ENCODE measurements at regions not wholly inside any gene's neighbourhood (a gene's known extent, or its start where the extent isn't known, plus 50 kb on each side); places are given as distances from the start of the nearest gene placed in this dataset.
"Not testable (repeated sequence)": the region's sequence is repeated elsewhere in the genome, so short reads cannot be mapped to it uniquely, and the experiment has no call there.

- no peaks in the 10 kb centered on the region for H3K36me3 Mint-ChIP-seq (ENCODE audit: unreplicated experiment)
- no peak for TF ChIP-seq CTCF (IDR thresholded peaks at IDR 0.05)
- H3K4me1 Mint-ChIP-seq (ENCODE audit: unreplicated experiment), result no peaks in the 10 kb centered on the region
- DNase-seq (ENCODE audit: extremely low spot score, unreplicated experiment), result no peak
- H3K9me3 Mint-ChIP-seq (ENCODE audit: unreplicated experiment), result peaks cover 4% of the 10 kb centered on the region
- no peak overlapping the region for H3K4me3 Mint-ChIP-seq (ENCODE audit: unreplicated experiment)
- no peak overlapping the region for H3K27ac Mint-ChIP-seq (ENCODE audit: unreplicated experiment)
- no peaks in the 10 kb centered on the region for H3K27me3 Mint-ChIP-seq (ENCODE audit: unreplicated experiment)
Observed at GRCh38 chr14:27613102-27613501, 1015.3 kb upstream of the NOVA1 start.

GRCh38 chr14:27623782-27624181, 1025.9 kb upstream of the NOVA1 start:
- TF ChIP-seq CTCF (IDR thresholded peaks at IDR 0.05), result no peak
- Mint-ChIP-seq H3K4me1 (ENCODE audit: unreplicated experiment) (no peaks in the 10 kb centered on the region), H3K27ac (ENCODE audit: unreplicated experiment) (no peak overlapping the region), H3K9me3 (ENCODE audit: unreplicated experiment) (peaks cover 20% of the 10 kb centered on the region), H3K4me3 (ENCODE audit: unreplicated experiment) (no peak overlapping the region), H3K27me3 (ENCODE audit: unreplicated experiment) (no peaks in the 10 kb centered on the region), H3K36me3 (ENCODE audit: unreplicated experiment) (no peaks in the 10 kb centered on the region)
- DNase-seq (ENCODE audit: extremely low spot score, unreplicated experiment), result no peak

DNA sequence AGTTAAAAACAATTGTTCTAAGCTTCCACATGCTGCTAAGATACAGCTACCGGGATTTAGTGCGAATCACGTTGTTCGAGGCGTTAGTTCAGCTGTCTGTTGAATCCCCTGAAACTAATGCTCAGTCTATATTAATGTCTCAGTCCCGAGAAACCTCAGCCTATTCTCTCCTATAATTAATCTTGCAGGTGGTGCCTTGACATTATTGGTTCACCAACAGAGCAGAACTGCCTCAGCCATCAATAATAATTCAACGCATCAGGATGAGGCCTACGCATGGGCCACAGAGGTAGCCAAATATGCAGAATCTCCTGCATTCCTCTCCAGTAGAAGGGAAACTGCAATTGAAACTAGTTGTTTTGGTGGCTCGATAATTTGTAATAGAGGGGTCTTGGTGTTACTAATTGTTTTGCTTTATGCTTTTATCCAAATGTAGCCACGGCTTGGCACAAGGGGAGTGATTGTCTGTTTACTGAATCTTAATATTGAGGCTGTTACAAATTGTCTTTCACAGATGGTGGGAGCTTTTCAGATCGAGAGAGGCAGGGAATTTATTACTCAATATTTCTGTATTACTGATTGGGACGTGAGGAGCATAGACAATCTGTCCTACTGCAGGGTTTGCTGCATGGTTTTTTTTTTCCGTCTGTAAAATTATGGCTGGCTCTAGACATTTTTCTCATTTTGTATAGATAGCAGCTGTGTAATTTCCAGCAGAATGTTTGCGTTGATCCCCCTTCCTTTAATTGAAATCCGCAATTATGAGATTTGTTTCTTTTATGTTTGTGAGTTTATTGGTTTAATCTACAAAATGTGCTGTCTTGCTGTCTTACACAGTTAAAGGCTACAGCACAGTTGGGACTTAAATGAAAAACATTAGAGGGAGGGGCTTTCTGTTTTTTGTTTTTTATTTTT, 1036.5 kb upstream of the NOVA1 start:
- TF ChIP-seq CTCF (IDR thresholded peaks at IDR 0.05), result no peak
- no peaks in the 10 kb centered on the region for H3K36me3 Mint-ChIP-seq (ENCODE audit: unreplicated experiment)
- H3K27ac Mint-ChIP-seq (ENCODE audit: unreplicated experiment), result no peak overlapping the region
- no peak overlapping the region for H3K4me3 Mint-ChIP-seq (ENCODE audit: unreplicated experiment)
- H3K27me3 Mint-ChIP-seq (ENCODE audit: unreplicated experiment), result no peaks in the 10 kb centered on the region
- peaks cover 5% of the 10 kb centered on the region for H3K9me3 Mint-ChIP-seq (ENCODE audit: unreplicated experiment)
- no peak for DNase-seq (ENCODE audit: extremely low spot score, unreplicated experiment)
- H3K4me1 Mint-ChIP-seq (ENCODE audit: unreplicated experiment), result no peaks in the 10 kb centered on the region

GRCh38 chr14:27640688-27641087, 1042.9 kb upstream of the NOVA1 start:
- DNase-seq (ENCODE audit: extremely low spot score, unreplicated experiment); H3K4me3 Mint-ChIP-seq (ENCODE audit: unreplicated experiment); H3K27me3 Mint-ChIP-seq (ENCODE audit: unreplicated experiment); H3K36me3 Mint-ChIP-seq (ENCODE audit: unreplicated experiment); H3K27ac Mint-ChIP-seq (ENCODE audit: unreplicated experiment); H3K4me1 Mint-ChIP-seq (ENCODE audit: unreplicated experiment): not testable (repeated sequence)
- peaks cover 13% of the 10 kb centered on the region for H3K9me3 Mint-ChIP-seq (ENCODE audit: unreplicated experiment)

DNA sequence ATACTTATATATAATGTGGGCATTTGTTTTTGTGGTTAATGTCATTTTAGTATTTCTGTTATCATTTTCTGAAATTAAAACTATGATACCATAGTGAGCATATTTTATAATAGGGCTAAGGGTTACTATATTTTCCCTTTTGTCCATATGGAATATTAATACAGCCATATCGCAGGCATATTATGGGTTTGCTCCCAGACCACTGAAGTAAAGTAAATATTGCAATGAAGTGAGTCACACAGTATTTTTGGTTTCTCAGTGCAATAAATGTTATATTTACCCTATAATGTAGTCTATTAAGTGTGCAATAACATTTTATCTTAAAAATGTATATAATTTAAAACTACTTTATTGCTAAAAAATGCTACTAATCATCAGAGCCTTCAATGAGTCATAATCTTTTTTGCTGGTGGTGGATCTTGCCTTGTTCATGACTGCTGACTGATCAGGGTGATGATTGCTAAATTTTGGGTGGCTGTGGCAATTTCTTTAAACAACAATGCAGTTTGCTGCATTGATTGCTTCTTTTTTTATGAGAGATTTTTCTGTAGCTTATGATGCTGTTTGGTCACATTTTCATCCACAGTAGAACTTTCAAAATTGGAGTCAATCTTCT, 1044.5 kb upstream of the NOVA1 start:
- H3K9me3 Mint-ChIP-seq (ENCODE audit: unreplicated experiment), result peaks cover 13% of the 10 kb centered on the region
- no peak overlapping the region for H3K27ac Mint-ChIP-seq (ENCODE audit: unreplicated experiment)
- H3K4me3 Mint-ChIP-seq (ENCODE audit: unreplicated experiment), result no peak overlapping the region
- H3K27me3 Mint-ChIP-seq (ENCODE audit: unreplicated experiment), result no peaks in the 10 kb centered on the region
- peaks cover 2% of the 10 kb centered on the region for H3K36me3 Mint-ChIP-seq (ENCODE audit: unreplicated experiment)
- TF ChIP-seq CTCF (IDR thresholded peaks at IDR 0.05), result no peak
- no peak for DNase-seq (ENCODE audit: extremely low spot score, unreplicated experiment)
- H3K4me1 Mint-ChIP-seq (ENCODE audit: unreplicated experiment), result no peaks in the 10 kb centered on the region

Data from osteocyte (in vitro differentiated cells).